Coronary artery (tissue), 2 donors: ENCODE measurements at regions not wholly inside any gene's neighbourhood (a gene's known extent, or its start where the extent isn't known, plus 50 kb on each side); places are given as distances from the start of the nearest gene placed in this dataset.
"Not testable (repeated sequence)": the region's sequence is repeated elsewhere in the genome, so short reads cannot be mapped to it uniquely, and the experiment has no call there.

Experiments used
- DNase-seq: peaks from one replicate; pipeline ENCODE4 v3.0.0-alpha.2; 2017; ENCODE audit warnings: low spot score
- H3K27ac ChIP-seq, 2 donors: fragments of 200-600 bp; sonication (generic); one replicate each; pipeline ENCODE4 v1.5.1; 2016 to 2019
- H3K4me3 ChIP-seq: fragments of 200-600 bp; sonication (generic); 2 replicates; pipeline ENCODE4 v1.5.1; 2016; ENCODE audit warnings: mild to moderate bottlenecking, moderate library complexity
- TF ChIP-seq, protein P1 (sequence below): fragments of 200-600 bp; sonication (generic); IDR thresholded peaks from one replicate; pipeline ENCODE4 v1.5.1; 2019; ENCODE audit warnings: antibody characterized with exemption

DNA sequence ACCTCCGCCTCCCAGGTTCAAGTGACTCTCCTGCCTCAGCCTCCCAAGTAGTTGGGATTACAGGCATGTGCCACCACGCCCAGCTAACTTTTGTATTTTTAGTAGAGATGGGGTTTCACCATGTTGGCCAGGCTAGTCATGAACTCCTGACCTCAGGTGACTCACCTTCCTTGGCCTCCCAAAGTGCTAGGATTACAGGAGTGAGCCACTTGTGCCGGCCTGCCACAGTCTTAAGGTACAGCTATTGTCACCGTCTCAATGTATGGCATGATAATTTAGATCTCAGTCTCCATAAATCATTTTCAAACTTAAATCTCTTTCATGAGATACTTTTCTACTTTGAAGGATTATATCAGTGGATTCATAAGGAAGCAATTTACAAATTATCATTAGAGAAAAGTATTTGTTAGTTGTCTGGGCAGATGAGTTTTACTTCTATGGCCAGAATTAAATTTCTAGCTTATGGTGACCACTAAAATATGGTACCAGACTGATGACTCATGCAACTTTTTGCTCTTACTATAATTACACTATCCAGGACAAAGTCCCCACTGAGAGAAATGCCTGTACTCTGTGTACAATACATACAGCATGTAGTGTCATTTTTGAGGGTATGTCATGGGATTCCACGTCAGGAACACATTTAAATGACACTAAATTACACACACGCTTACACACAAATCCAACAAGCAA is 1230.3 kb upstream of the GOT2 start:
- Histone ChIP-seq H3K27ac (no peak overlapping the region), H3K4me3 (no peak overlapping the region)
- DNase-seq, result no peak
- TF ChIP-seq, protein P1, sequence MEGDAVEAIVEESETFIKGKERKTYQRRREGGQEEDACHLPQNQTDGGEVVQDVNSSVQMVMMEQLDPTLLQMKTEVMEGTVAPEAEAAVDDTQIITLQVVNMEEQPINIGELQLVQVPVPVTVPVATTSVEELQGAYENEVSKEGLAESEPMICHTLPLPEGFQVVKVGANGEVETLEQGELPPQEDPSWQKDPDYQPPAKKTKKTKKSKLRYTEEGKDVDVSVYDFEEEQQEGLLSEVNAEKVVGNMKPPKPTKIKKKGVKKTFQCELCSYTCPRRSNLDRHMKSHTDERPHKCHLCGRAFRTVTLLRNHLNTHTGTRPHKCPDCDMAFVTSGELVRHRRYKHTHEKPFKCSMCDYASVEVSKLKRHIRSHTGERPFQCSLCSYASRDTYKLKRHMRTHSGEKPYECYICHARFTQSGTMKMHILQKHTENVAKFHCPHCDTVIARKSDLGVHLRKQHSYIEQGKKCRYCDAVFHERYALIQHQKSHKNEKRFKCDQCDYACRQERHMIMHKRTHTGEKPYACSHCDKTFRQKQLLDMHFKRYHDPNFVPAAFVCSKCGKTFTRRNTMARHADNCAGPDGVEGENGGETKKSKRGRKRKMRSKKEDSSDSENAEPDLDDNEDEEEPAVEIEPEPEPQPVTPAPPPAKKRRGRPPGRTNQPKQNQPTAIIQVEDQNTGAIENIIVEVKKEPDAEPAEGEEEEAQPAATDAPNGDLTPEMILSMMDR, result no peak

DNA sequence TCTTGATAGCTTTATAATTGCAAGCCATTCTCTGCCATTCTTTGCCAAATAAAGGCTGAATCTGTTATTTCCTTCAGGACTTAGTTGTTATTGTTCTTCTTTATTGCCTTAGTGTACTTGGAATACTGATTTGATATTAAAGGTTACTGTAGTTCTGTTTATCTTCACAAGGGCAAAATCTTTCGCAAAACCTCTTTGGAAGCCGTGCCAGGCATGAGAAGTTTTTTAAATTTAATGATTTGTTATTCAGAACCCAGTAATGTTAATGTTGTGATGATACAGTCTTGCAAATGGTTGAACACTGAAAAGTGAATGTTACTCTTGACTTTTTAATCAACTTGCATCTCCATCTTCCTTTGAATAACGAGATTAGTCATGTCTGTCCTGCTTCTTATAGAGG is 1225.2 kb upstream of the GOT2 start:
- H3K4me3 ChIP-seq, result no peak overlapping the region
- DNase-seq, result no peak
- no peak overlapping the region for H3K27ac ChIP-seq
- TF ChIP-seq, protein P1, result no peak

DNA sequence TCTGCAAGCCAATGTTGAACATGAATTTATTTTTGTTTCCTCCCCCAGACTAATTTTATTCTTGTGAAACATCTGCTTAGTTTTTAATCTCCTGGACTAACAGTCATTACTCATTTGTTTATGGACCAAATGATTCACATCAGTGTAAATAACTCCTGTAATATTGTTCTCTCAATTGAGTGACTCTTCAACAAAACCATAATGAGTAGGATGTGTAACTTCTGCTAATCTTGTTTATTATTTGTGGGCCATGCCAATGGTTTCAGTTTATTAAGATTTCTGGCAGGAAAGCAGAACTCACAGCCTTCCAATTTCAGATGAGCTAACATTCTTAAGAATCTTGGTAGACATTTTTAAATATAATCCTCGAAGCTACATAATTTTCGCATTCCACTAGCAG is 1216.3 kb upstream of the GOT2 start:
- no peak for DNase-seq
- no peak overlapping the region for H3K4me3 ChIP-seq
- TF ChIP-seq, protein P1, result no peak
- H3K27ac ChIP-seq, result no peak overlapping the region

DNA sequence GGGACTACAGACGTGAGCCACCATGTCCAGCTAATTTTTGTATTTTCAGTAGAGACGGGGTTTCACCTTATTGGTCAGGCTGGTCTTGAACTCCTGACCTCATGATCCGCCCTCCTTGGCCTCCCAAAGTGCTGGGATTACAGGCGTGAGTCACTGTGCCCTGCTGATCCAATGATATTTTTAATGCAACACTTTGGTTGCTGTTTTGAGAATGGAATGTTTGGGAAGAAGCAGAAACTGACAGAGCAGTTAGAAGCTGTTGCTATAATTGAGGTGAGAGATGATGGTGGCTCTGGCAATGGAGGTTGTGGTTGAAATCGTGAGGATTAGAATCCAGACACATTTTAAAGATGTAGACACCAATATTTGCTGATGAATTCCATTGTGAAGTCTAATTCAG is 1209.9 kb upstream of the GOT2 start:
- not testable (repeated sequence) for H3K4me3 ChIP-seq, H3K27ac ChIP-seq, DNase-seq

DNA sequence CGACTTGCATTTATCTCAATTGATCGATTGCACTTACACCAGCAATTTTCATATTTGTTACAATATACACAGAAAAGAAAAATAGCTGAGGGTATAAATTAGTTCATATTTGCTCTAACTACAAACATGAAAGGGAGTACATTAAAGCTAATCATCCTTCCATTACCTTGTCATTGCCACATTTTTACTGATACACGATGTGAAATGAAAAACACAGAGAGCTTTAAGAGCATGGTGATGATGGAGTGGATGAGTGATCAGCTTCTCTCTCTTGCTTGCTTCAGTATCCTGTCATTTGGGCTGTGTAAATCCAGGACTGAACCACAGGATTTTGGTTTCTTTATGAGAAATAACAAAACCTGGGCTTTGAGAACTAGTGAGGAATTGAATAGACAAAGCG is 1207.5 kb upstream of the GOT2 start:
- no peak for DNase-seq
- no peak overlapping the region for H3K4me3 ChIP-seq
- TF ChIP-seq, protein P1, result no peak
- H3K27ac ChIP-seq, result no peak overlapping the region

DNA sequence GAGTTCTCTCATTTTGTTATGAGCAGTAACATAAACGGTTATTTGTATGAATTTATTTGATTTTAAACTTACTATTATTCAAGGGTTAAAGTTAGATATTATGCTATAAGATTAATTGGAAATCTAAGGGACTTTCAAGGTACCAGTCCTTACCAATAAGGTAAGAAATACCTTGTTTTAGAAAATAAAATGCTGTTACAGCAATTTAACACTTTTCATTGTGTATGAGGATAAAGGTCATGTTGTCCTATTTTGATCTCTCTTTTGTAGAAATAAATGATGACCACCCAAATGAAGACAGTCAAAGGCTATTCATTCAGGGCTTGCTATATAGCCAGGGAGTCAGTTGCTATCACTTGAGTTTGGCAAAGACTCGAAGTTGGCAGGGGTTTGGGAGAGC is 1185.9 kb upstream of the GOT2 start:
- DNase-seq, result no peak

DNA sequence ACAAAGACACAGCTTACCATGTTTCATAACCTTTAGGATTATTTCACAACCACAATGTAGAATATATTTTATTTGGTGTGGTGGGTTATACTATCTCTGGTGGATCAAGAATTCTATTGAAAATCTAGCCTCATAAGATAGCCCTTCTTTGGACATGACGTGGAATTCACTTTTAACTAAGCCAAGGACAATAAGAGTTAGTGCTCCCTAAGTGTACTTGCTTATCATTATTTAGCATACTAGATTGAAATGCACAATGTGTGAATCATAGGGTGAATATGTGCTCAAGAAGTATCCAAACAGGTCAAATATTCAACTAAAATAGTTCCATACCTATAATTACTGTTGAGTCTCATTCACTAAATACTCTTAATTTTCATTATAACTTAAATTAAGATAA is 1179.5 kb upstream of the GOT2 start:
- no peak overlapping the region for H3K4me3 ChIP-seq
- no peak for DNase-seq
- TF ChIP-seq, protein P1, result no peak
- no peak overlapping the region for H3K27ac ChIP-seq

More for the DNA sequence above, 1185.9 kb upstream of the GOT2 start:
- TF ChIP-seq, protein P1, result no peak
- H3K27ac ChIP-seq, result no peak overlapping the region
- H3K4me3 ChIP-seq, result no peak overlapping the region
